CD4-positive, alpha-beta memory T cell (primary cell): ENCODE measurements at regions not wholly inside any gene's neighbourhood (a gene's known extent, or its start where the extent isn't known, plus 50 kb on each side); places are given as distances from the start of the nearest gene placed in this dataset.

ENCODE experiments used
- CTCF ChIA-PET: fragments of 350-600 bp; sonication (Branson Sonifier 250); formaldehyde crosslinking; loops from one replicate; lab custom pipeline; 2021; ENCODE audit warnings: inconsistent platforms; ENCODE audit not compliant: partially characterized antibody; lab: Charles Lee
- POLR2A ChIA-PET: fragments of 350-600 bp; sonication (Branson Sonifier 250); formaldehyde crosslinking; loops from one replicate; lab custom pipeline; 2021; ENCODE audit not compliant: partially characterized antibody; lab: Charles Lee
- DNase-seq, 5 donors: peaks; one replicate each; pipeline versions ENCODE4 v3.0.0 to v3.0.0-alpha.2; 2020 to 2022; ENCODE audit warnings: mixed read lengths in 1 of 5
- H3K27ac ChIP-seq: one replicate; pipeline ENCODE4 v1.7.0; 2013; ENCODE audit warnings: low read depth, low read length
- H3K27me3 ChIP-seq: 2 replicates; pipeline ENCODE4 v1.7.0; 2013; ENCODE audit warnings: mild to moderate bottlenecking, low read length, moderate library complexity; ENCODE audit not compliant: insufficient read depth
- H3K36me3 ChIP-seq: 2 replicates; pipeline ENCODE4 v1.7.0; 2013; ENCODE audit warnings: mild to moderate bottlenecking, low read length, moderate library complexity; ENCODE audit not compliant: insufficient read depth
- H3K4me1 ChIP-seq: 2 replicates; pipeline ENCODE4 v1.7.0; 2013; ENCODE audit warnings: mild to moderate bottlenecking, low read length, moderate library complexity; ENCODE audit not compliant: insufficient read depth
- H3K4me3 ChIP-seq, 2 donors: one replicate each; pipeline ENCODE4 v1.7.0; 2013; ENCODE audit warnings: low read length in 2 of 2, mild to moderate bottlenecking in 1 of 2
- H3K9me3 ChIP-seq, 2 donors: one replicate each; pipeline ENCODE4 v1.7.0; 2013; ENCODE audit warnings: low read length in 2 of 2, control low read depth in 1 of 2; ENCODE audit not compliant: control insufficient read depth in 1 of 2
- H3K27ac Mint-ChIP-seq, 7 donors: one replicate each; pipeline ENCODE4 v1.8.0; 2020 to 2021; ENCODE audit warnings: mixed read lengths in 7 of 7, mild to moderate bottlenecking in 6 of 7, inconsistent platforms in 3 of 7, moderate library complexity in 3 of 7
- H3K27me3 Mint-ChIP-seq, 2 donors: one replicate each; pipeline ENCODE4 v1.8.0; 2020 to 2021; ENCODE audit warnings: mixed read lengths in 2 of 2
- H3K36me3 Mint-ChIP-seq, 2 donors: one replicate each; pipeline ENCODE4 v1.8.0; 2020 to 2021; ENCODE audit warnings: mixed read lengths in 2 of 2, inconsistent platforms in 1 of 2, mild to moderate bottlenecking in 1 of 2
- H3K4me1 Mint-ChIP-seq, 4 donors: one replicate each; pipeline ENCODE4 v1.8.0; 2020 to 2021; ENCODE audit warnings: mixed read lengths in 4 of 4, mild to moderate bottlenecking in 1 of 4
- H3K4me3 Mint-ChIP-seq, 8 donors: one replicate each; pipeline ENCODE4 v1.8.0; 2020 to 2021; ENCODE audit warnings: mixed read lengths in 8 of 8, mild to moderate bottlenecking in 7 of 8, moderate library complexity in 6 of 8, inconsistent platforms in 3 of 8
- H3K9me3 Mint-ChIP-seq, 8 donors: one replicate each; pipeline ENCODE4 v1.8.0; 2020 to 2021; ENCODE audit warnings: mixed read lengths in 8 of 8, mild to moderate bottlenecking in 5 of 8, inconsistent platforms in 3 of 8, moderate library complexity in 1 of 8
- intact Hi-C: fragments of 100-400 bp; cut with micrococcal nuclease; formaldehyde crosslinking; loops from one replicate; pipeline ENCODE4 v1.15.1; 2023

GRCh38 chr2:16169381-16169960 is 229.1 kb downstream of the MYCN start:
- Histone ChIP-seq H3K27ac (no peak overlapping the region), H3K9me3 (no peaks in the 10 kb centered on the region), H3K27me3 (no peaks in the 10 kb centered on the region), H3K4me1 (no peaks in the 10 kb centered on the region), H3K36me3 (no peaks in the 10 kb centered on the region), H3K4me3 (no peak overlapping the region)
- DNase-seq, result no peak
- H3K27me3 Mint-ChIP-seq, result no peaks in the 10 kb centered on the region
- intact Hi-C loops, result no loop called here
- peaks cover 0 to 4% (median 0%) of the 10 kb centered on the region in 8 donors for H3K9me3 Mint-ChIP-seq
- ChIA-PET POLR2A (no interaction called here), CTCF (interaction anchor here (1.0 kb wide), 1 partner anchor 49 kb away, joined by 3 read pairs; no protein-coding TSS in a partner anchor)
- no peak overlapping the region for H3K27ac Mint-ChIP-seq
- no peaks in the 10 kb centered on the region for H3K4me1 Mint-ChIP-seq
- H3K36me3 Mint-ChIP-seq, result no peaks in the 10 kb centered on the region
- no peak overlapping the region for H3K4me3 Mint-ChIP-seq

GRCh38 chr2:16168506-16169264 is 228.3 kb downstream of the MYCN start:
- DNase-seq, result no peak
- Mint-ChIP-seq H3K27ac (no peak overlapping the region), H3K4me1 (no peaks in the 10 kb centered on the region), H3K27me3 (no peaks in the 10 kb centered on the region), H3K4me3 (no peak overlapping the region), H3K9me3 (peaks cover 0 to 4% (median 0%) of the 10 kb centered on the region in 8 donors), H3K36me3 (no peaks in the 10 kb centered on the region)
- Histone ChIP-seq H3K4me1 (no peaks in the 10 kb centered on the region), H3K27me3 (no peaks in the 10 kb centered on the region), H3K27ac (no peak overlapping the region), H3K9me3 (no peaks in the 10 kb centered on the region), H3K36me3 (no peaks in the 10 kb centered on the region), H3K4me3 (no peak overlapping the region)
- ChIA-PET CTCF (interaction anchor here (1.0 kb wide), 1 partner anchor 50 kb away, joined by 3 read pairs; no protein-coding TSS in a partner anchor), POLR2A (no interaction called here)
- intact Hi-C loops, result no loop called here

DNA sequence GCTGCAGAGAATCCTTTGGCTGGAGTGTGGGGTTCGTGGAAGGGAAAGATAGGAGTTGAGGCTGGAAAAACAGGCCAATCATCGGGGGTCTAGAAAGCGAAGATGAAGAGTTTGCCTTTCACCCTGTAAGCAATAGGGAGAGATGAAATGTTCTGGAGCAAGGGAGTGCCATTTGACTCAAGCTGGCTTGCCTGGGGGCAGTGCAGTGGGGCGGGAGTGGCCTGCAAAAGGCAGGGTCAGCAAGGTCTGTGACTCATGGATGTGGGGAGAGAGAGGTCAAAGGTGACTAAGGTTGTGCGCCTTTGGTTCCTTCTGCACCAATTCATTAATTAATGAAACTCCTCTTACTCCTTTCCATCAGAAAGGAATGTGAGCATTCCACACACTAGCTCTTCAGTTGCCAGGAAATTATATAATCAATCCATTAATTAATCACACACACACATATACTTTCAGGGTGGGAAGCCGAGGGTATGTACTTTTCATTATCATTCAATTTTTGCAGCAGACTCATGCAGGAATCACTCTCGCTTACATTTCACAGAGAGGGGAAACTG is 227.6 kb downstream of the MYCN start:
- intact Hi-C loops, result no loop called here

DNA sequence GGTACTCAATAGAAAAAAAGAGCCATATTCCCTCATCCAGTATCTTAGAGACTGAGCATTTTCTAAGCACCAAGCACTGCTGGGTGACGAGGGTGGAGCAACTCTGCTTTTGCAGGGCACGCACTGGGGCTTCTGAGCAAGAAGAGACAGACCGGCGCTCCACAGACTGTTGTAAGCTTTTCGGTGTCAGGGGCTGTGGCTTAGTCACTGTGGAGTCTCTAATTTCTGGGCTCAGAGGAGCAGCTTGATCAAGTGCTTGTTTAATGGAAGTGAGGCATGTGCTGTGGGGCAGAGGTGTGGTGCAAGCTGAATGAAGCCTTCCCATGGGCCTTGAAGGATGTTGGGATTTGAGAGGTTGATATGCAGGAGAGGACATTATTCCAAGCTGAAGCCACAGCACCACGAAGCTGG is 227.1 kb downstream of the MYCN start:
- Histone ChIP-seq H3K27ac (no peak overlapping the region), H3K4me3 (no peak overlapping the region), H3K9me3 (no peaks in the 10 kb centered on the region), H3K4me1 (no peaks in the 10 kb centered on the region), H3K36me3 (no peaks in the 10 kb centered on the region), H3K27me3 (no peaks in the 10 kb centered on the region)
- H3K4me3 Mint-ChIP-seq, result no peak overlapping the region
- H3K27me3 Mint-ChIP-seq, result no peaks in the 10 kb centered on the region
- H3K4me1 Mint-ChIP-seq, result no peaks in the 10 kb centered on the region
- ChIA-PET CTCF (no interaction called here), POLR2A (no interaction called here)
- H3K27ac Mint-ChIP-seq, result no peak overlapping the region
- peaks cover 0 to 4% (median 0%) of the 10 kb centered on the region in 8 donors for H3K9me3 Mint-ChIP-seq
- intact Hi-C loops, result no loop called here
- DNase-seq, result no peak
- no peaks in the 10 kb centered on the region for H3K36me3 Mint-ChIP-seq

More for the DNA sequence above, 227.6 kb downstream of the MYCN start:
- H3K27ac ChIP-seq, result no peak overlapping the region
- Mint-ChIP-seq H3K27me3 (no peaks in the 10 kb centered on the region), H3K27ac (no peak overlapping the region), H3K9me3 (peaks cover 0 to 4% (median 0%) of the 10 kb centered on the region in 8 donors), H3K4me1 (no peaks in the 10 kb centered on the region), H3K4me3 (no peak overlapping the region), H3K36me3 (no peaks in the 10 kb centered on the region)
- H3K36me3 ChIP-seq, result no peaks in the 10 kb centered on the region
- no peaks in the 10 kb centered on the region for H3K9me3 ChIP-seq
- H3K4me1 ChIP-seq, result no peaks in the 10 kb centered on the region
- no peaks in the 10 kb centered on the region for H3K27me3 ChIP-seq
- no peak overlapping the region for H3K4me3 ChIP-seq
- ChIA-PET POLR2A (no interaction called here), CTCF (no interaction called here)
- DNase-seq, result no peak

GRCh38 chr2:16166327-16166981 is 226.1 kb downstream of the MYCN start:
- no peak overlapping the region for H3K4me3 Mint-ChIP-seq
- Histone ChIP-seq H3K36me3 (no peaks in the 10 kb centered on the region), H3K9me3 (no peaks in the 10 kb centered on the region), H3K4me1 (no peaks in the 10 kb centered on the region), H3K4me3 (no peak overlapping the region), H3K27me3 (no peaks in the 10 kb centered on the region), H3K27ac (no peak overlapping the region)
- peaks cover 0 to 4% (median 0%) of the 10 kb centered on the region in 8 donors for H3K9me3 Mint-ChIP-seq
- DNase-seq, result no peak
- POLR2A ChIA-PET, result no interaction called here
- H3K4me1 Mint-ChIP-seq, result no peaks in the 10 kb centered on the region
- H3K36me3 Mint-ChIP-seq, result no peaks in the 10 kb centered on the region
- peak overlapping the region in 1 of 7 donors; percentile 21 for H3K27ac Mint-ChIP-seq
- CTCF ChIA-PET, result no interaction called here
- no peaks in the 10 kb centered on the region for H3K27me3 Mint-ChIP-seq
- intact Hi-C loops, result no loop called here

DNA sequence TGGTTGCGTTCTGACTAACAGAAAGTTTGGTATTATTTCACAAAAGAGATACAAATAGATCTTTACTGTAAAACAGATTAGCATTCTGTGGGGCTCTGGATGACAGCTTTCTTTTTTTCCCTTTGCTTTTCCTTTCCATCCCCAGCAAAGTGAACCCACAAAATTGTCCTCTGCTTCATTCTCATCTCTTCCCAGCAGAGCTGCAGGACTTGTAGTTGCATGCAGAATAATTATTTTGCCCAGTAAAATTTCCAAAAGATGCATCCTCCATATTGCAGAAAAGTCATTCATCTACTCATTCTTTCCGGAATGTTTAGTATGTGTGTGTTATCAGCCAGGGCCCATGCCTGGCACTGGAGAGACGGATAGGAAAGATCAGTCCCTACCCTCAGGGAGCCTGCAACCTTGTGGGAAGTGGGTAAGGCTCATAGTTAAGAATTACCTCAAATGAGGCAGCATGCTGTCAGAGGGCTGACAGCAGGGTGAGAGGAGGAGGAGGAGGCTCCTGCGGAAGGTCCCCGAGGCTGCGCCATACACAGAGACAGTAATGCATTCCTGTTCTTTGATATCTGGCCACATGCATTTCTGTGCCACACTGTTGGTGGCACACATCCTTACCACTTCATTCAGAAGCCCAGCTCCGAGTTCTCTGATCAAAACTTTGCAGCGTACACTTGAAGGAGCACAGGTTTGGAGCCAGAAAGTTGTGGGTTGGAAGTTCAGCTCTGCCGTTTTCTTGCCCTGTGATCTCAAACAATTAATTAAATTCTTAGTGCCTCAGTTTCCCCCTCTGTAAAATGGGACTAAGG is 225.4 kb downstream of the MYCN start:
- Histone ChIP-seq H3K9me3 (no peaks in the 10 kb centered on the region), H3K4me1 (no peaks in the 10 kb centered on the region), H3K36me3 (no peaks in the 10 kb centered on the region), H3K27me3 (no peaks in the 10 kb centered on the region), H3K4me3 (no peak overlapping the region), H3K27ac (no peak overlapping the region)
- no peak for DNase-seq
- ChIA-PET CTCF (no interaction called here), POLR2A (no interaction called here)
- H3K9me3 Mint-ChIP-seq, result peaks cover 0 to 4% (median 0%) of the 10 kb centered on the region in 8 donors
- H3K36me3 Mint-ChIP-seq, result no peaks in the 10 kb centered on the region
- H3K27me3 Mint-ChIP-seq, result no peaks in the 10 kb centered on the region
- H3K4me3 Mint-ChIP-seq, result no peak overlapping the region
- no peaks in the 10 kb centered on the region for H3K4me1 Mint-ChIP-seq
- no peak overlapping the region for H3K27ac Mint-ChIP-seq
- intact Hi-C loops, result no loop called here
